Thoracic aorta (tissue), 2 donors: ENCODE measurements at regions not wholly inside any gene's neighbourhood (a gene's known extent, or its start where the extent isn't known, plus 50 kb on each side); places are given as distances from the start of the nearest gene placed in this dataset.

Experiments
- ATAC-seq: fragments of 150-250 bp; one replicate; pipeline ENCODE4 v1.8.0; 2017; ENCODE audit warnings: low read depth; ENCODE audit not compliant: insufficient number of reproducible peaks, low FRiP score
- DNase-seq: peaks from one replicate; pipeline ENCODE4 v3.0.0-alpha.2; 2020; ENCODE audit warnings: low spot score
- H3K27ac ChIP-seq, 2 donors: fragments of 200-600 bp; sonication (generic); 1 replicate in 1 of 2; 2 replicates in 1 of 2; pipeline ENCODE4 v1.5.1; 2016; ENCODE audit warnings: mild to moderate bottlenecking in 2 of 2, moderate library complexity in 2 of 2
- H3K27me3 ChIP-seq: fragments of 200-600 bp; sonication (generic); replicated peaks from 2 replicates; pipeline ENCODE4 v1.6.0; 2016; ENCODE audit warnings: mild to moderate bottlenecking; ENCODE audit not compliant: insufficient read depth
- H3K36me3 ChIP-seq: fragments of 200-600 bp; sonication (generic); one replicate; pipeline ENCODE4 v1.5.1; 2016
- H3K4me1 ChIP-seq, 2 donors: fragments of 200-600 bp; sonication (generic); 1 replicate in 1 of 2; 2 replicates in 1 of 2; pipeline versions ENCODE4 v1.5.1 to v1.6.0; 2016; ENCODE audit warnings: low read depth in 2 of 2, mild to moderate bottlenecking in 1 of 2; ENCODE audit not compliant: control insufficient read depth in 1 of 2
- H3K4me3 ChIP-seq: fragments of 200-600 bp; sonication (generic); 2 replicates; pipeline ENCODE4 v1.5.1; 2016; ENCODE audit warnings: mild to moderate bottlenecking
- H3K9me3 ChIP-seq: fragments of 200-600 bp; sonication (generic); 2 replicates; pipeline ENCODE4 v1.5.1; 2016
- CTCF ChIP-seq: fragments of 200-600 bp; sonication (generic); IDR thresholded peaks from one replicate; pipeline ENCODE4 v1.5.1; 2019; ENCODE audit warnings: antibody characterized with exemption

- TF ChIP-seq CTCF: no peak
- H3K4me3 ChIP-seq: no peak overlapping the region
- H3K4me1 ChIP-seq: no peaks in the 10 kb centered on the region
- ATAC-seq (no peak), DNase-seq (no peak)
- H3K27ac ChIP-seq: no peak overlapping the region
- no peaks in the 10 kb centered on the region for H3K9me3 ChIP-seq
- no peaks in the 10 kb centered on the region for H3K36me3 ChIP-seq
- H3K27me3 ChIP-seq: no peaks in the 10 kb centered on the region
These were observed 126.8 kb upstream of the MAMLD1 start for GRCh38 chrX:150236327-150236726.

- ATAC-seq (no peak), DNase-seq (no peak)
- Histone ChIP-seq H3K4me3 (no peak overlapping the region), H3K4me1 (no peaks in the 10 kb centered on the region), H3K27me3 (no peaks in the 10 kb centered on the region), H3K36me3 (no peaks in the 10 kb centered on the region), H3K27ac (no peak overlapping the region), H3K9me3 (no peaks in the 10 kb centered on the region)
- TF ChIP-seq CTCF: no peak
These were observed 124.3 kb upstream of the MAMLD1 start for GRCh38 chrX:150238632-150239382.

- TF ChIP-seq CTCF: no peak
- Histone ChIP-seq H3K36me3 (no peaks in the 10 kb centered on the region), H3K4me3 (no peak overlapping the region), H3K9me3 (no peaks in the 10 kb centered on the region), H3K27me3 (no peaks in the 10 kb centered on the region), H3K4me1 (no peaks in the 10 kb centered on the region), H3K27ac (no peak overlapping the region)
- DNase-seq: no peak
- no peak for ATAC-seq
These were observed 123.0 kb upstream of the MAMLD1 start for GRCh38 chrX:150239946-150240642.

- Histone ChIP-seq H3K9me3 (no peaks in the 10 kb centered on the region), H3K4me1 (no peaks in the 10 kb centered on the region), H3K27me3 (no peaks in the 10 kb centered on the region), H3K27ac (no peak overlapping the region), H3K36me3 (no peaks in the 10 kb centered on the region), H3K4me3 (no peak overlapping the region)
- TF ChIP-seq CTCF: no peak
- no peak for ATAC-seq
- DNase-seq: no peak
These were observed 122.5 kb upstream of the MAMLD1 start for GRCh38 chrX:150240643-150240970.

GRCh38 chrX:150253959-150254620 lies 109.0 kb upstream of the MAMLD1 start:
- DNase-seq (no peak), ATAC-seq (no peak)
- no peaks in the 10 kb centered on the region for H3K27me3 ChIP-seq
- H3K4me1 ChIP-seq: peaks cover 0 to 10% of the 10 kb centered on the region in 2 donors
- no peak overlapping the region for H3K27ac ChIP-seq
- no peak overlapping the region for H3K4me3 ChIP-seq
- H3K36me3 ChIP-seq: no peaks in the 10 kb centered on the region
- no peaks in the 10 kb centered on the region for H3K9me3 ChIP-seq
- no peak for TF ChIP-seq CTCF
